ENCODE measurements at regions not wholly inside any gene's neighbourhood (a gene's known extent, or its start where the extent isn't known, plus 50 kb on each side); places are given as distances from the start of the nearest gene placed in this dataset.

- Histone ChIP-seq H3K4me3 (no peak overlapping the region), H3K27ac (no peak overlapping the region), H3K9me3 (no peaks in the 10 kb centered on the region), H3K36me3 (no peaks in the 10 kb centered on the region), H3K4me1 (no peaks in the 10 kb centered on the region), H3K27me3 (no peaks in the 10 kb centered on the region)
- no peak for DNase-seq
- TF ChIP-seq CTCF (IDR thresholded peaks at IDR 0.05), result no peak
- no peak for TF ChIP-seq POLR2A (IDR thresholded peaks at IDR 0.05)
- ATAC-seq, result no peak
- intact Hi-C loops (cut with DNase I), result no loop called here
- 76% methylated on average over 3 of the region's 4 CpGs for WGBS (ENCODE audit: insufficient coverage, low coverage, low lambda C conversion rate, missing lambda C conversion rate)
Observed at GRCh38 chr4:89610236-89610635, 226.7 kb downstream of the SNCA start.

- Histone ChIP-seq H3K27ac (no peak overlapping the region), H3K27me3 (no peaks in the 10 kb centered on the region), H3K9me3 (no peaks in the 10 kb centered on the region), H3K4me3 (no peak overlapping the region), H3K4me1 (no peaks in the 10 kb centered on the region), H3K36me3 (no peaks in the 10 kb centered on the region)
- intact Hi-C loops (cut with DNase I), result no loop called here
- ATAC-seq, result no peak
- TF ChIP-seq POLR2A (IDR thresholded peaks at IDR 0.05), result no peak
- TF ChIP-seq CTCF (IDR thresholded peaks at IDR 0.05), result no peak
- WGBS (ENCODE audit: insufficient coverage, low coverage, low lambda C conversion rate, missing lambda C conversion rate), result 50% methylated on average over 1 of the region's 5 CpGs
- DNase-seq, result no peak
Observed at GRCh38 chr4:89609756-89610155, 227.2 kb downstream of the SNCA start.

- Histone ChIP-seq H3K9me3 (no peaks in the 10 kb centered on the region), H3K27ac (no peak overlapping the region), H3K27me3 (no peaks in the 10 kb centered on the region), H3K36me3 (no peaks in the 10 kb centered on the region), H3K4me1 (no peaks in the 10 kb centered on the region), H3K4me3 (no peak overlapping the region)
- intact Hi-C loops (cut with DNase I), result no loop called here
- no peak for ATAC-seq
- no peak for DNase-seq
- no peak for TF ChIP-seq POLR2A (IDR thresholded peaks at IDR 0.05)
- TF ChIP-seq CTCF (IDR thresholded peaks at IDR 0.05), result no peak
- WGBS (ENCODE audit: insufficient coverage, low coverage, low lambda C conversion rate, missing lambda C conversion rate), result 84% methylated on average over 6 of the region's 6 CpGs
Observed at GRCh38 chr4:89604951-89605350, 232.0 kb downstream of the SNCA start.

- TF ChIP-seq POLR2A (IDR thresholded peaks at IDR 0.05) (no peak), CTCF (IDR thresholded peaks at IDR 0.05) (no peak)
- no peaks in the 10 kb centered on the region for H3K27me3 ChIP-seq
- no peak overlapping the region for H3K4me3 ChIP-seq
- DNase-seq (no peak), ATAC-seq (no peak)
- no peaks in the 10 kb centered on the region for H3K9me3 ChIP-seq
- no peaks in the 10 kb centered on the region for H3K36me3 ChIP-seq
- no peaks in the 10 kb centered on the region for H3K4me1 ChIP-seq
- intact Hi-C loops (cut with DNase I), result no loop called here
- no peak overlapping the region for H3K27ac ChIP-seq
Observed at GRCh38 chr4:89599026-89599425, 237.9 kb downstream of the SNCA start.

GRCh38 chr4:89598602-89599001 lies 238.4 kb downstream of the SNCA start:
- no peak overlapping the region for H3K4me3 ChIP-seq
- intact Hi-C loops (cut with DNase I), result no loop called here
- no peaks in the 10 kb centered on the region for H3K27me3 ChIP-seq
- DNase-seq (no peak), ATAC-seq (no peak)
- no peaks in the 10 kb centered on the region for H3K36me3 ChIP-seq
- no peak overlapping the region for H3K27ac ChIP-seq
- no peaks in the 10 kb centered on the region for H3K9me3 ChIP-seq
- H3K4me1 ChIP-seq, result no peaks in the 10 kb centered on the region
- WGBS (ENCODE audit: insufficient coverage, low coverage, low lambda C conversion rate, missing lambda C conversion rate), result 38% methylated on average over 1 of the region's 1 CpG
- TF ChIP-seq POLR2A (IDR thresholded peaks at IDR 0.05) (no peak), CTCF (IDR thresholded peaks at IDR 0.05) (peak in 3 of 4 donors; percentile 17 to 28 (median 23))
